DND-41 (cell line): ENCODE measurements at regions not wholly inside any gene's neighbourhood (a gene's known extent, or its start where the extent isn't known, plus 50 kb on each side); places are given as distances from the start of the nearest gene placed in this dataset.

Source experiments
- ATAC-seq: fragments of 200-7000 bp; cut with Tn5 transposase; 3 replicates; pipeline ENCODE4 v1.9.1; 2021; ENCODE audit warnings: low read depth; ENCODE audit not compliant: insufficient read depth
- DNase-seq: peaks from one replicate; pipeline ENCODE4 v3.0.0-alpha.2; 2020
- H2AFZ ChIP-seq: 2 replicates; pipeline ENCODE4 v1.6.0; 2012; ENCODE audit warnings: low read depth, low read length
- H3K27ac ChIP-seq: 2 replicates; pipeline ENCODE4 v1.5.1; 2012; ENCODE audit warnings: low read length, inconsistent platforms
- H3K27me3 ChIP-seq: fragments of 200-600 bp; sonication (generic); 2 replicates; pipeline ENCODE4 v1.6.0; 2012; ENCODE audit warnings: low read length, mild to moderate bottlenecking, inconsistent platforms; ENCODE audit not compliant: insufficient read depth, poor library complexity
- H3K36me3 ChIP-seq: 2 replicates; pipeline ENCODE4 v1.5.1; 2012; ENCODE audit warnings: low read length, inconsistent platforms; ENCODE audit not compliant: insufficient read depth
- H3K4me1 ChIP-seq: 2 replicates; pipeline ENCODE4 v1.5.1; 2012; ENCODE audit warnings: mild to moderate bottlenecking, low read length; ENCODE audit not compliant: insufficient read depth
- H3K4me2 ChIP-seq: 2 replicates; pipeline ENCODE4 v1.6.0; 2012; ENCODE audit warnings: mild to moderate bottlenecking, moderate library complexity, low read length, inconsistent platforms; ENCODE audit not compliant: insufficient read depth
- H3K4me3 ChIP-seq, 2 experiments: fragments of 200-600 bp in 1 of 2; shearing (Covaris generic) in 1 of 2; 2 replicates each; pipeline ENCODE4 v1.5.1; 2012 to 2016; ENCODE audit warnings: inconsistent platforms in 2 of 2, low read length in 2 of 2, mild to moderate bottlenecking in 2 of 2, low read depth in 1 of 2, moderate library complexity in 1 of 2
- H3K79me2 ChIP-seq: 2 replicates; pipeline ENCODE4 v1.6.0; 2012; ENCODE audit warnings: low read length, inconsistent platforms; ENCODE audit not compliant: insufficient read depth
- H3K9ac ChIP-seq: 2 replicates; pipeline ENCODE4 v1.6.0; 2012; ENCODE audit warnings: low read depth, mild to moderate bottlenecking, inconsistent platforms, low read length, moderate library complexity
- H3K9me3 ChIP-seq: 2 replicates; pipeline ENCODE4 v1.5.1; 2012; ENCODE audit warnings: low read length, moderate library complexity, mild to moderate bottlenecking, inconsistent platforms; ENCODE audit not compliant: insufficient read depth, severe bottlenecking
- H4K20me1 ChIP-seq: 2 replicates; pipeline ENCODE4 v1.6.0; 2012; ENCODE audit warnings: low read length; ENCODE audit not compliant: insufficient read depth
- EZH2 ChIP-seq: IDR thresholded peaks from 3 replicates; pipeline ENCODE4 v1.6.1; 2012; ENCODE audit warnings: borderline replicate concordance, low read depth, mild to moderate bottlenecking, moderate library complexity, low read length, inconsistent platforms; ENCODE audit not compliant: severe bottlenecking
- TF ChIP-seq, protein P1 (sequence below): IDR thresholded peaks from 2 replicates; pipeline ENCODE4 v1.5.1; 2012; ENCODE audit warnings: borderline replicate concordance, low read length, moderate library complexity, mild to moderate bottlenecking; ENCODE audit not compliant: poor library complexity, severe bottlenecking; ENCODE audit errors: extremely low read depth

DNA sequence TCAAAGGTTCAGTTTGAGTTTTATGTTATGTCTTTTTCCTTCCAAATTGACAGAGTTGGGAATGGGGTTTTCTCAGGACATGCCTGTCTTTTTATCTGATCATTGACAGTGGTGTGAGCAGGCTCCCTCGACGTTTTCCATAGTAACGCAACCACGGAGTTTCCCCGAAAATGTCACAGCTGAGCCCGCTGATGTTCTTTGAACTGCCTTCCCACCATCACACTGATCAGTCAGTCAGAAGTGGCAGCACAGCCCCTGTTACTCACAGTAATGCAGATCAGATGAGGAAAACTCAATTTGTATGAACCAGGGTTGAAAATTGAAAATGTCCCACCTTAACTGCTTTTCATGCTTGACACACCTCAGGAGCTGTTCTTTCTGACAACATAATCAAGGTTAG is 210.4 kb downstream of the NECTIN3 start:
- ATAC-seq, result peak; percentile 22
- peak; percentile 61 for DNase-seq
- no peak for TF ChIP-seq EZH2
- TF ChIP-seq, protein P1, sequence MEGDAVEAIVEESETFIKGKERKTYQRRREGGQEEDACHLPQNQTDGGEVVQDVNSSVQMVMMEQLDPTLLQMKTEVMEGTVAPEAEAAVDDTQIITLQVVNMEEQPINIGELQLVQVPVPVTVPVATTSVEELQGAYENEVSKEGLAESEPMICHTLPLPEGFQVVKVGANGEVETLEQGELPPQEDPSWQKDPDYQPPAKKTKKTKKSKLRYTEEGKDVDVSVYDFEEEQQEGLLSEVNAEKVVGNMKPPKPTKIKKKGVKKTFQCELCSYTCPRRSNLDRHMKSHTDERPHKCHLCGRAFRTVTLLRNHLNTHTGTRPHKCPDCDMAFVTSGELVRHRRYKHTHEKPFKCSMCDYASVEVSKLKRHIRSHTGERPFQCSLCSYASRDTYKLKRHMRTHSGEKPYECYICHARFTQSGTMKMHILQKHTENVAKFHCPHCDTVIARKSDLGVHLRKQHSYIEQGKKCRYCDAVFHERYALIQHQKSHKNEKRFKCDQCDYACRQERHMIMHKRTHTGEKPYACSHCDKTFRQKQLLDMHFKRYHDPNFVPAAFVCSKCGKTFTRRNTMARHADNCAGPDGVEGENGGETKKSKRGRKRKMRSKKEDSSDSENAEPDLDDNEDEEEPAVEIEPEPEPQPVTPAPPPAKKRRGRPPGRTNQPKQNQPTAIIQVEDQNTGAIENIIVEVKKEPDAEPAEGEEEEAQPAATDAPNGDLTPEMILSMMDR, result no peak
- H3K4me3 ChIP-seq, result no peak overlapping the region
- H3K79me2 ChIP-seq, result no peaks in the 10 kb centered on the region
- H3K9ac ChIP-seq, result no peak overlapping the region
- peak overlapping the region; percentile 1; the same call in 1 of the 2 replicates for H3K27ac ChIP-seq
- peaks cover 72% of the 10 kb centered on the region for H3K4me1 ChIP-seq
- no peak overlapping the region for H3K4me2 ChIP-seq
- H3K9me3 ChIP-seq, result no peaks in the 10 kb centered on the region
- no peak overlapping the region for H2AFZ ChIP-seq
- H3K36me3 ChIP-seq, result no peaks in the 10 kb centered on the region
- H3K27me3 ChIP-seq, result no peaks in the 10 kb centered on the region
- no peaks in the 10 kb centered on the region for H4K20me1 ChIP-seq

DNA sequence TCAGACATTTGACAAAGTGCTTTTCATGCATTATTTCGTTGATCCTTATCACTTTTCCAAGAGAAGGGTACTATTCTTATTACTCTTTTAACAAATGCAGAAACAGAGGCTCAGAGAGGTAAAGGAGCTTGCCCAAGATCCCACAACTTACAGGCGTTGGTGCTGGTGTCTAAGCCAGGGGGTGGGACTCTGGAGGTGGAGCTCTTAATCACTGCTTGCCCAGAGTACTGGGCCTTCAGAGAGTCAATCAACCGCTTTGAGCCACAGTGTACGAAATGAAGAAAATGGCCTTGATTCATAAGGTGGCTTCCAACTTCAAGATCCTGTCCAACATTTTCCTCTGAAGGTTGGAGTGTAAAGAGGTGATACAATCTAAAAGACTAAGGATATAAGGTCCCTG is 211.5 kb downstream of the NECTIN3 start:
- TF ChIP-seq, protein P1, result no peak
- TF ChIP-seq EZH2, result no peak
- H3K4me2 ChIP-seq, result no peak overlapping the region
- no peaks in the 10 kb centered on the region for H4K20me1 ChIP-seq
- H3K79me2 ChIP-seq, result no peaks in the 10 kb centered on the region
- H3K4me1 ChIP-seq, result peaks cover 62% of the 10 kb centered on the region
- peak overlapping the region; percentile 87 for H3K27ac ChIP-seq
- H3K36me3 ChIP-seq, result no peaks in the 10 kb centered on the region
- DNase-seq (peak; percentile 38), ATAC-seq (no peak; the same call in 2 of the 3 replicates)
- no peaks in the 10 kb centered on the region for H3K9me3 ChIP-seq
- H3K9ac ChIP-seq, result no peak overlapping the region
- H2AFZ ChIP-seq, result peak overlapping the region; percentile 37
- H3K4me3 ChIP-seq, result no peak overlapping the region
- no peaks in the 10 kb centered on the region for H3K27me3 ChIP-seq

DNA sequence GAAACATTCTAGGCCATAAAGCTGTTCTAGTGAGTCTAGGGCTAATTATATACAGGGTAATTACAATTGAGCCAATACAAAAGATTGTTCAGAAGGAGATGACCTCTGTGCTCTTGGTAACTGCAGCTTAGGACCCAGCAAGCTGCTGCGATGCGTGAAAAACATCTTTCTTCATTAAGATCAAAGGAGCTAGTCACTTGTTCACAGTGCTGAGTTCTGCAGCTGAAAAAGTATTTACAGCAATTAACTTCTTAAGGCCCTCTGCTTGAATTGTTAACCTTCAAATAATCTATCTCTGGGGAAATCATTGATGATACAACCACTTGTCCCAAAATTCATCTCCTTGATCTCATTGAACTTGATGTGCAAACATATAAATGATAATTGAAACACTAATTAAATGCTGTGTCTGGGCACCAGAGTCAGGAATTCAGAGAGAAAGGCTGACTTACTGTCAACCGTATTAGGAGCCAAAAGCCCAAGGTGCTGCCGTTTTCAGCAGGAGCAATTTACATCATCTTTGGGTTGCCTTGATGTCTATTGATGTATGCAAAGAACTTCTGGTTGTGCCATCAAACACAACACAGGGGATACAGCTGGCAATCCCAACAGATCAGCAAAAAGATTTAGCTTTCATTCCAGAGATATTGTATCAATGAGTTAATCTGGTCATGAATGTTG is 213.0 kb downstream of the NECTIN3 start:
- Histone ChIP-seq H3K9ac (peak overlapping the region; percentile 43), H3K9me3 (no peaks in the 10 kb centered on the region), H3K79me2 (no peaks in the 10 kb centered on the region), H3K27me3 (no peaks in the 10 kb centered on the region), H3K4me1 (peaks cover 56% of the 10 kb centered on the region), H3K4me3 (peak overlapping the region in 1 of 2 experiments; percentile 7; a peak in 2 of 4 replicates), H4K20me1 (no peaks in the 10 kb centered on the region), H3K4me2 (peak overlapping the region; percentile 45), H3K27ac (peak overlapping the region; percentile 87), H2AFZ (peak overlapping the region; percentile 48), H3K36me3 (no peaks in the 10 kb centered on the region)
- ATAC-seq (peak; percentile 72), DNase-seq (peak; percentile 62)
- TF ChIP-seq, protein P1, result no peak
- TF ChIP-seq EZH2, result no peak

DNA sequence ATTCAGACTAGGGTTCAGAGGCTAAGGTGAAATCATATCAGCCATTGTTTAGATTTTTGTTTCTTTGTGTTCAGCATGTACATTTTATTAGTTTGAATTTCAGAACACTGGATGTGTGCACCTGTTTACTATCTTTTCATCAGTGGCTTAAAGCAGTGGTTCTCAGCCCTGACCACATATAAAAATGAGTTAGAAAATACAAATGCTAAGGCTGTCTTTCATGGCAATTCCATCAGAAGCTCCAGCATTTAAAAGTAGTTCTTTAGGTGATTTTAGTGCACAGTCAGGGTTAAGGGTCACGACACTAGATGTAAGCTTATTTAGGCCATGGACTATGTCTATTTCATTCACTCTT is 213.5 kb downstream of the NECTIN3 start:
- H2AFZ ChIP-seq, result peak overlapping the region; percentile 48
- no peaks in the 10 kb centered on the region for H3K36me3 ChIP-seq
- H3K9ac ChIP-seq, result peak overlapping the region; percentile 43
- no peaks in the 10 kb centered on the region for H4K20me1 ChIP-seq
- H3K4me2 ChIP-seq, result peak overlapping the region; percentile 45
- peak overlapping the region; percentile 87 for H3K27ac ChIP-seq
- peak; percentile 42 for DNase-seq
- H3K4me1 ChIP-seq, result peaks cover 56% of the 10 kb centered on the region
- no peaks in the 10 kb centered on the region for H3K9me3 ChIP-seq
- no peaks in the 10 kb centered on the region for H3K27me3 ChIP-seq
- no peaks in the 10 kb centered on the region for H3K79me2 ChIP-seq
- TF ChIP-seq, protein P1, result no peak
- no peak for TF ChIP-seq EZH2
- no peak overlapping the region for H3K4me3 ChIP-seq
- ATAC-seq, result peak; percentile 77
